Lower lobe of right lung (tissue), 2 donors: ENCODE measurements at regions not wholly inside any gene's neighbourhood (a gene's known extent, or its start where the extent isn't known, plus 50 kb on each side); places are given as distances from the start of the nearest gene placed in this dataset.

Experiments
- ATAC-seq, 2 donors: fragments of 200-7000 bp; cut with Tn5 transposase; one replicate each; pipeline ENCODE4 v1.9.1; 2020 to 2022; ENCODE audit warnings: mild to moderate bottlenecking in 2 of 2, moderate library complexity in 2 of 2
- DNase-seq: peaks from one replicate; pipeline ENCODE4 v3.0.0-alpha.2; 2020
- H3K27ac ChIP-seq: fragments of 200-600 bp; one replicate; pipeline ENCODE4 v1.8.0; 2022
- H3K27me3 ChIP-seq: fragments of 200-600 bp; one replicate; pipeline ENCODE4 v1.8.0; 2022; ENCODE audit warnings: low read depth
- H3K36me3 ChIP-seq: fragments of 200-600 bp; one replicate; pipeline ENCODE4 v1.8.0; 2022; ENCODE audit warnings: mild to moderate bottlenecking
- H3K4me1 ChIP-seq: fragments of 200-600 bp; one replicate; pipeline ENCODE4 v1.8.0; 2022
- H3K4me3 ChIP-seq: fragments of 200-600 bp; one replicate; pipeline ENCODE4 v1.8.0; 2022; ENCODE audit warnings: mild to moderate bottlenecking
- H3K9me3 ChIP-seq: fragments of 200-600 bp; one replicate; pipeline ENCODE4 v1.8.0; 2022
- intact Hi-C: fragments of 100-400 bp; cut with DNase I; formaldehyde crosslinking; loops from one replicate; pipeline ENCODE4 v1.11.0; 2022
- TF ChIP-seq, protein P1 (sequence below): fragments of 200-600 bp; IDR thresholded peaks from one replicate; pipeline ENCODE4 v1.8.0; 2022; ENCODE audit warnings: antibody characterized with exemption, mild to moderate bottlenecking
- donor health status: DM: no; HTN: yes; CAD: no; lungs with severe emphysema.

DNA sequence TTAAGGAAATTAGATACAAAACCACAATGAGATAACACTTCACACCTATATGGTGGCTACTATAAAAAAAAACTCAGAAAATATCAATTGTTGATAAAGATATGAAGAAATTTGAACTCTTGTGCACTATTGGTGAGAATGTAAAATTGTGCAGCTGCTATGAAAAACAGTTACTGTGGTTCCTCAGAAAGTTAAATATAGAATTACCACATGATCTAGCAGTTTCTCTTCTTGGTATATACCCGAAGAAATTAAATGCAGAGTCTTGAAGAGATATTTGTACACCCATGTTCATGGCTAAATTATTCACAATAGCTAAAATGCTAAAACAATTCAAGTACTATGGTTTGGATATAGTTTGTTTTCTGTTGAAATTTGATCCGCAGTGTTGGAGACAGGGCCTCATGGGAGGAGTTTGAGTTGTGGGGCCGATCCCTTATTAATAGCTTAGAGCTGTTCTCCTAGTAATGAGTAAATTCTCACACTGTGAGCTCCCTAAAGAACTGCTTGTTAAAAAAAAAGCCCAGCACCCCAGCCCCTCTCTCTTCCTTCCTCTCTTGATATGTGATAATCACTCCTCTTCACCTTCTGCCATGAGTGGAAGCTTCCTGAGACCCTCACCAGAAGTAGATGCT is 1412.1 kb downstream of the PLA2G4A start:
- Histone ChIP-seq H3K9me3 (no peaks in the 10 kb centered on the region), H3K4me3 (no peak overlapping the region), H3K27me3 (no peaks in the 10 kb centered on the region), H3K27ac (no peak overlapping the region), H3K36me3 (no peaks in the 10 kb centered on the region), H3K4me1 (no peaks in the 10 kb centered on the region)
- no peak for ATAC-seq
- DNase-seq = no peak
- intact Hi-C loops = no loop called here
- TF ChIP-seq, protein P1, sequence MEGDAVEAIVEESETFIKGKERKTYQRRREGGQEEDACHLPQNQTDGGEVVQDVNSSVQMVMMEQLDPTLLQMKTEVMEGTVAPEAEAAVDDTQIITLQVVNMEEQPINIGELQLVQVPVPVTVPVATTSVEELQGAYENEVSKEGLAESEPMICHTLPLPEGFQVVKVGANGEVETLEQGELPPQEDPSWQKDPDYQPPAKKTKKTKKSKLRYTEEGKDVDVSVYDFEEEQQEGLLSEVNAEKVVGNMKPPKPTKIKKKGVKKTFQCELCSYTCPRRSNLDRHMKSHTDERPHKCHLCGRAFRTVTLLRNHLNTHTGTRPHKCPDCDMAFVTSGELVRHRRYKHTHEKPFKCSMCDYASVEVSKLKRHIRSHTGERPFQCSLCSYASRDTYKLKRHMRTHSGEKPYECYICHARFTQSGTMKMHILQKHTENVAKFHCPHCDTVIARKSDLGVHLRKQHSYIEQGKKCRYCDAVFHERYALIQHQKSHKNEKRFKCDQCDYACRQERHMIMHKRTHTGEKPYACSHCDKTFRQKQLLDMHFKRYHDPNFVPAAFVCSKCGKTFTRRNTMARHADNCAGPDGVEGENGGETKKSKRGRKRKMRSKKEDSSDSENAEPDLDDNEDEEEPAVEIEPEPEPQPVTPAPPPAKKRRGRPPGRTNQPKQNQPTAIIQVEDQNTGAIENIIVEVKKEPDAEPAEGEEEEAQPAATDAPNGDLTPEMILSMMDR = no peak

DNA sequence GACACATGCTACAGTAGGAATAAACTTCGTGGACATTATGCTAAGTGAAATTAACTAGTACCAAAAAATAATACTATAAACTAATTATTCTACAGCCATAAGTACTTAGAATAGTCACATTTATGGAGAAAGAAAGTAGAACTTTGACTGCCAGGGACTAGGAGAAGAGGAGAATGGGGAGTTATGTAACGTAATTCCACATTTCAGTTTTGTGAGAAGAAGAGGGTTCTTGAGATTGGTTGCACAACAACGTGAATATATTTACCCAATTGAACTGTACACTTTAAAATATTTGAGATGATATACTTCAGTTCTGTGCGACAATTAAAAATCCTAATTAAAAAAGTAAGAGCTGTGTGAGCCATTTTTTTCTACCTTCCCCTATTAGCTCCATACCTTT is 1412.9 kb downstream of the PLA2G4A start:
- TF ChIP-seq, protein P1 = no peak
- DNase-seq = no peak
- intact Hi-C loops = no loop called here
- Histone ChIP-seq H3K36me3 (no peaks in the 10 kb centered on the region), H3K27ac (no peak overlapping the region), H3K4me3 (no peak overlapping the region), H3K27me3 (no peaks in the 10 kb centered on the region), H3K9me3 (no peaks in the 10 kb centered on the region), H3K4me1 (no peaks in the 10 kb centered on the region)
- peak in 1 of 2 donors; percentile 71 for ATAC-seq

DNA sequence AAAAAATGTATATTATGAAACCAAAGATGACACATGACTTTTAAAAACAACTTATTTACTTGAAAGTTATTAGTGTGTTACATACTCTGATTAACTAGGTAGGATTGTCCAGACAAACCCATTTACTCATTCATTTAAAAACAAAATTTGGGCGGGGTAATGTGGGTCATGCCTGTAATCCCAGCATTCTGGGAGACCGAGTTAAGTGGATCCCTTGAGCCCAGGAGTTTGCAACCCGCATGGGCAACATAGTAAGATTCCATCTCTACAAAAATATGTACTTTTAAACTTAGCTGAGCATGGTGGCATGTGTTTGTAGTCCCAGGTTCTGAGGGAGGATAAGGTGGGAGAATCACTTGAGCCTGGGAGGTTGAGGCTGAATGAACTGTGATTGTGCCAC is 1414.7 kb downstream of the PLA2G4A start:
- TF ChIP-seq, protein P1 = no peak
- Histone ChIP-seq H3K27ac (no peak overlapping the region), H3K36me3 (no peaks in the 10 kb centered on the region), H3K4me3 (no peak overlapping the region), H3K9me3 (no peaks in the 10 kb centered on the region), H3K4me1 (no peaks in the 10 kb centered on the region), H3K27me3 (no peaks in the 10 kb centered on the region)
- no peak for ATAC-seq
- DNase-seq = no peak
- intact Hi-C loops = no loop called here

DNA sequence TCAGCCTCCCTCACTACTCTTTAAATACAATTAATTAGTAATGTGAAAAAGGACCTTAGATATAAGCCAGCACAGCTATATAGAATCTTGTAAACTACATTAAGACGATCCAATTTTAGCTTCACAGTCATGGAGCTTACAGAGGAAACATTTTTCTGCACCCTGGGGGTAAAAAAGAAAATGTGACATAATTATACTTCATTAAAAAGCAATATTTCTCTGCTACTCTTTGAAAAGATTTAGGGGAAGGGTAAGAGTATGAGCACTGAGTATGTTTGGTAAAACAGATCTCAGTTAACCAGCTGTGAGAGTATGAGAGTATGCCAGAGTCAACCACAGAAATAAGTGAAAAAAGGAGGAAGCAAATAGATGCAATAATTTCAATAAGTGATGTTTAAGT is 1415.9 kb downstream of the PLA2G4A start:
- Histone ChIP-seq H3K4me3 (no peak overlapping the region), H3K27me3 (no peaks in the 10 kb centered on the region), H3K9me3 (no peaks in the 10 kb centered on the region), H3K36me3 (no peaks in the 10 kb centered on the region), H3K4me1 (no peaks in the 10 kb centered on the region), H3K27ac (no peak overlapping the region)
- no peak for ATAC-seq
- DNase-seq = no peak
- TF ChIP-seq, protein P1 = no peak
- intact Hi-C loops = no loop called here

DNA sequence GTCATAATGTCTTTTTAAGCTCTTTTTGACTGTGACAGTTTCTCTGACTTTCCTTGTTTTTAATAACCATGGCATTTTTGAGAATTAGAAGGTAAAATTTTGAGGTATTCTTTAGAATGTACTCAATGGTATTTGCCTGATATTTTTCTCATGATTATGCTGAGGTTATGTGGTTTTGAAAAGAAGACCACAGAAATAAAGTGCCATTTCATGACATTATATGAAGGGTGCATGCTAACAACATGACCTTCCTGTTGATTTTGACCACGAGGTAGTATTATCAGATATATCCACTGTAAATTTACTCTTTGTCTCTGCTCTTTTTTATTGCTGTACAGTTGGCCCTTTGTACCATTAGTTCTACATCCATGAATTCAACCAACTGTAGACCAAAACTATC is 1418.5 kb downstream of the PLA2G4A start:
- Histone ChIP-seq H3K4me3 (no peak overlapping the region), H3K27me3 (no peaks in the 10 kb centered on the region), H3K36me3 (no peaks in the 10 kb centered on the region), H3K9me3 (no peaks in the 10 kb centered on the region), H3K4me1 (no peaks in the 10 kb centered on the region), H3K27ac (no peak overlapping the region)
- no peak for ATAC-seq
- no peak for DNase-seq
- intact Hi-C loops = no loop called here
- TF ChIP-seq, protein P1 = no peak
